ENCODE measurements at regions not wholly inside any gene's neighbourhood (a gene's known extent, or its start where the extent isn't known, plus 50 kb on each side); places are given as distances from the start of the nearest gene placed in this dataset.

GRCh38 chr14:42095155-42095554, 488.5 kb downstream of the LRFN5 start:
- no peak for TF ChIP-seq PATZ1 (CRISPR knock-in tag; IDR thresholded peaks at IDR 0.05; ENCODE audit: borderline replicate concordance)
- TF ChIP-seq CSDC2 (CRISPR knock-in tag; IDR thresholded peaks at IDR 0.05) = no peak
- no peak for TF ChIP-seq ZFP3 (CRISPR knock-in tag; IDR thresholded peaks at IDR 0.05)
- TF ChIP-seq ZC3H10 (CRISPR knock-in tag; IDR thresholded peaks at IDR 0.05) = no peak
- TF ChIP-seq GLIS3 (CRISPR knock-in tag; IDR thresholded peaks at IDR 0.05) = no peak
